ENCODE measurements at regions not wholly inside any gene's neighbourhood (a gene's known extent, or its start where the extent isn't known, plus 50 kb on each side); places are given as distances from the start of the nearest gene placed in this dataset.
A peak's percentile ranks its signal among the peaks of the same experiment; 100 is the strongest.

- ChIA-PET POLR2A (interaction anchor here (1.0 to 2.1 kb wide), 3 partner anchors 13 to 208 kb away, joined by 3 to 12 read pairs (median 3); partner anchors contain the start of gene PHYHIPL), CTCF (interaction anchor here (0.6 to 6.4 kb wide), 5 partner anchors 13 to 612 kb away, joined by 3 to 34 read pairs (median 5); no protein-coding TSS in a partner anchor)
- peaks cover 0 to 34% of the 10 kb centered on the region in 2 experiments; a peak in 2 of 4 replicates for H3K4me1 ChIP-seq (ENCODE audit: control insufficient read depth in 1 of 2, insufficient read depth in 2 of 2, low read depth in 1 of 2, low read length in 1 of 2)
- H3K36me3 ChIP-seq (replicated peaks in 1 of 2; ENCODE audit: control insufficient read depth in 1 of 2, insufficient read depth in 2 of 2, low read length in 1 of 2), result no peaks in the 10 kb centered on the region
- no peak overlapping the region for H2AFZ ChIP-seq (ENCODE audit: low read depth)
- no peaks in the 10 kb centered on the region for H4K20me1 ChIP-seq (ENCODE audit: insufficient read depth)
- H3K4me3 ChIP-seq (ENCODE audit: low read depth in 2 of 2, low read length in 1 of 2), result no peak overlapping the region
- no peak overlapping the region for H3K4me2 ChIP-seq
- peaks cover 3% of the 10 kb centered on the region for H3F3A ChIP-seq (replicated peaks; ENCODE audit: insufficient read depth)
- no peaks in the 10 kb centered on the region for H3K9me2 ChIP-seq
- peak; percentile 58 for DNase-seq
- no peak for TF ChIP-seq SMC3 (IDR thresholded peaks at IDR 0.05; ENCODE audit: low read depth, low read length)
- TF ChIP-seq YY1 (IDR thresholded peaks at IDR 0.05; ENCODE audit: low read depth), result no peak
- TF ChIP-seq SIN3A (IDR thresholded peaks at IDR 0.05; ENCODE audit: borderline replicate concordance, low read depth, low read length), result no peak
- TF ChIP-seq PBX3 (IDR thresholded peaks at IDR 0.05), result no peak
- no peak for TF ChIP-seq FOXM1 (IDR thresholded peaks at IDR 0.05; ENCODE audit: low read depth)
- TF ChIP-seq USF2 (IDR thresholded peaks at IDR 0.05; ENCODE audit: borderline replicate concordance, low read depth, low read length), result no peak
- TF ChIP-seq RCOR1 (IDR thresholded peaks at IDR 0.05; ENCODE audit: low read length), result peak; percentile 53; the same call in 1 of the 2 replicates
- TF ChIP-seq RAD21 (IDR thresholded peaks at IDR 0.05; ENCODE audit: low read length), result peak; percentile 20; the same call in 1 of the 2 replicates
- TF ChIP-seq GATA2 (CRISPR knock-in tag; IDR thresholded peaks at IDR 0.05), result no peak
- H3K79me2 ChIP-seq (ENCODE audit: insufficient read depth), result no peaks in the 10 kb centered on the region
- H3K27me3 ChIP-seq (ENCODE audit: insufficient read depth), result no peaks in the 10 kb centered on the region; the same call in 1 of the 2 replicates
- 70% methylated on average over 18 of the region's 19 CpGs for WGBS (ENCODE audit: low lambda C conversion rate)
- no peaks in the 10 kb centered on the region for H3K9me3 ChIP-seq
- H3K9ac ChIP-seq, result no peak overlapping the region
- H3K27ac ChIP-seq (ENCODE audit: low read depth in 2 of 2, low read length in 1 of 2), result peak overlapping the region in 1 of 2 experiments; percentile 62; a peak in 2 of 4 replicates
These were observed 208.7 kb upstream of the PHYHIPL start for GRCh38 chr10:58967551-58968388.

- ChIA-PET POLR2A (interaction anchor here (2.1 kb wide), 1 partner anchor 208 kb away, joined by 12 read pairs; the partner anchor contains the start of gene PHYHIPL), CTCF (interaction anchor here (1.0 to 6.4 kb wide), 5 partner anchors 12 to 612 kb away, joined by 3 to 34 read pairs (median 5); partner anchors contain the start of gene PHYHIPL)
- Histone ChIP-seq H3K4me1 (ENCODE audit: control insufficient read depth in 1 of 2, insufficient read depth in 2 of 2, low read depth in 1 of 2, low read length in 1 of 2) (peaks cover 0 to 40% of the 10 kb centered on the region in 2 experiments; a peak in 2 of 4 replicates), H3K4me3 (ENCODE audit: low read depth in 2 of 2, low read length in 1 of 2) (no peak overlapping the region), H3K9ac (no peak overlapping the region), H3K9me3 (no peaks in the 10 kb centered on the region), H3K79me2 (ENCODE audit: insufficient read depth) (no peaks in the 10 kb centered on the region), H2AFZ (ENCODE audit: low read depth) (no peak overlapping the region), H3F3A (replicated peaks; ENCODE audit: insufficient read depth) (peaks cover 3% of the 10 kb centered on the region), H3K27ac (ENCODE audit: low read depth in 2 of 2, low read length in 1 of 2) (no peak overlapping the region; a peak in 1 of 4 replicates), H3K36me3 (replicated peaks in 1 of 2; ENCODE audit: control insufficient read depth in 1 of 2, insufficient read depth in 2 of 2, low read length in 1 of 2) (no peaks in the 10 kb centered on the region), H3K27me3 (ENCODE audit: insufficient read depth) (no peaks in the 10 kb centered on the region; the same call in 1 of the 2 replicates), H4K20me1 (ENCODE audit: insufficient read depth) (no peaks in the 10 kb centered on the region), H3K4me2 (no peak overlapping the region), H3K9me2 (no peaks in the 10 kb centered on the region)
- DNase-seq, result no peak
- WGBS (ENCODE audit: low lambda C conversion rate), result 68% methylated on average over 1 of the region's 1 CpG
- TF ChIP-seq SIN3A (IDR thresholded peaks at IDR 0.05; ENCODE audit: borderline replicate concordance, low read depth, low read length) (no peak), MXI1 (IDR thresholded peaks at IDR 0.05; ENCODE audit: low read depth, low read length) (no peak), EP300 (IDR thresholded peaks at IDR 0.05; ENCODE audit: borderline replicate concordance in 1 of 2, low read depth in 1 of 2, low read length in 1 of 2) (no peak), EZH2phosphoT487 (IDR thresholded peaks at IDR 0.05; ENCODE audit: borderline replicate concordance, low read depth) (no peak), GABPA (IDR thresholded peaks at IDR 0.05; ENCODE audit: low read depth) (no peak), IRF3 (IDR thresholded peaks at IDR 0.05; ENCODE audit: low read depth, low read length) (no peak), CTCF (IDR thresholded peaks at IDR 0.05) (no peak), RXRA (IDR thresholded peaks at IDR 0.05; ENCODE audit: borderline replicate concordance, low read depth) (no peak), TEAD4 (IDR thresholded peaks at IDR 0.05; ENCODE audit: borderline replicate concordance, insufficient read depth) (no peak), NFIC (IDR thresholded peaks at IDR 0.05; ENCODE audit: borderline replicate concordance) (no peak), FOXJ3 (CRISPR knock-in tag; IDR thresholded peaks at IDR 0.05) (no peak)
These were observed 208.1 kb upstream of the PHYHIPL start for GRCh38 chr10:58968389-58968755.
